ENCODE measurements at regions not wholly inside any gene's neighbourhood (a gene's known extent, or its start where the extent isn't known, plus 50 kb on each side); places are given as distances from the start of the nearest gene placed in this dataset.

DNA sequence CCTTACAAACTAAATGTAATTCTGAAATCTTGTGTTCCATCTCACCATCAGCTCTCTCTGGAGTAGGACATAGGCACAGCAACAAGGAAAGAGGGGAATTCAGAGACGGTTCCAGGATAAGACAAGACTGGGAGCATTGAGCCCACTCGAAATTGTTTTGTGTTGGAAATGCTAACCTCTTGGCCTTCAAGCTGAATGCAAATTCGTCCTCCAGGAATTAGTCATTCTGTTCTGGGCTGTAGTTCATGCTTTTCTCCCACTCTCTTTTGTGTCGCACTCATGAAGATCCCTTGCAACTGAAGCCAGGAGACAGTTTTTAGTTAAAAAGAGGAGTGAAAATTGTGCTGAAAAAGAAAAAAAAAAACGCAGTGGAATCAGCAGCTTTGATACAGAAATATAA lies 121.7 kb upstream of the SEMA6A start:
- H3K27ac ChIP-seq = no peak overlapping the region
- H3K4me3 ChIP-seq = no peak overlapping the region
- no peaks in the 10 kb centered on the region for H3K27me3 ChIP-seq (replicated peaks in 1 of 7)
- 48 to 67% (median 57%) methylated on average over 5 of the region's 5 CpGs for WGBS, 5 donors
- no peaks in the 10 kb centered on the region for H3K4me1 ChIP-seq
- DNase-seq = no peak
- H3K9me3 ChIP-seq = no peaks in the 10 kb centered on the region
- H3K36me3 ChIP-seq = no peaks in the 10 kb centered on the region
- intact Hi-C loops (cut with DNase I; ENCODE audit: low total_unique reads) = no loop called here
- TF ChIP-seq, protein P1, sequence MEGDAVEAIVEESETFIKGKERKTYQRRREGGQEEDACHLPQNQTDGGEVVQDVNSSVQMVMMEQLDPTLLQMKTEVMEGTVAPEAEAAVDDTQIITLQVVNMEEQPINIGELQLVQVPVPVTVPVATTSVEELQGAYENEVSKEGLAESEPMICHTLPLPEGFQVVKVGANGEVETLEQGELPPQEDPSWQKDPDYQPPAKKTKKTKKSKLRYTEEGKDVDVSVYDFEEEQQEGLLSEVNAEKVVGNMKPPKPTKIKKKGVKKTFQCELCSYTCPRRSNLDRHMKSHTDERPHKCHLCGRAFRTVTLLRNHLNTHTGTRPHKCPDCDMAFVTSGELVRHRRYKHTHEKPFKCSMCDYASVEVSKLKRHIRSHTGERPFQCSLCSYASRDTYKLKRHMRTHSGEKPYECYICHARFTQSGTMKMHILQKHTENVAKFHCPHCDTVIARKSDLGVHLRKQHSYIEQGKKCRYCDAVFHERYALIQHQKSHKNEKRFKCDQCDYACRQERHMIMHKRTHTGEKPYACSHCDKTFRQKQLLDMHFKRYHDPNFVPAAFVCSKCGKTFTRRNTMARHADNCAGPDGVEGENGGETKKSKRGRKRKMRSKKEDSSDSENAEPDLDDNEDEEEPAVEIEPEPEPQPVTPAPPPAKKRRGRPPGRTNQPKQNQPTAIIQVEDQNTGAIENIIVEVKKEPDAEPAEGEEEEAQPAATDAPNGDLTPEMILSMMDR (IDR thresholded peaks at IDR 0.05 in 8 of 11, conservative IDR thresholded peaks at IDR 0.05 in 3 of 11) = no peak
- TF ChIP-seq POLR2A (IDR thresholded peaks at IDR 0.05) (no peak), POLR2AphosphoS5 (IDR thresholded peaks at IDR 0.05) (no peak)

DNA sequence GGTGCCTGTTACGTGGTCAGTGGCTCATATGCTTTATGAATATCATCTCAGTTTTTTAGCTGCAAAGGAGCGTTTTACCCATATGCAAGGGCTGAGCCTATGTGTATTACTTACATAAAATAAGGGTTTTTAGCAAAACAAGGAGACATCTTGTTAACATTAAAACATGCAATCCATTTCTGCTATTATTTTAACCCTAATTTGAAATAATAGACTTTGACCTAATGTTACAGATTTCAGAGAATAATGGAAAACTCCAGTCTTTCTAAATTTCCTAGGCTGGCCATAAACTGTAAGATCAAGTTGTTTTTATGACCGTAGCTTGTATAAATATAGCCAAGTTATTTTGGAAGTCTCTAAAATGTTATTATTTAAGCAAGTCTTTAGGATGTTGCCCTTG lies 121.1 kb upstream of the SEMA6A start:
- TF ChIP-seq, protein P1 (IDR thresholded peaks at IDR 0.05 in 8 of 11, conservative IDR thresholded peaks at IDR 0.05 in 3 of 11) = no peak
- TF ChIP-seq POLR2A (IDR thresholded peaks at IDR 0.05) (no peak), POLR2AphosphoS5 (IDR thresholded peaks at IDR 0.05) (no peak)
- Histone ChIP-seq H3K27ac (no peak overlapping the region), H3K27me3 (replicated peaks in 1 of 7) (no peaks in the 10 kb centered on the region), H3K9me3 (no peaks in the 10 kb centered on the region), H3K36me3 (no peaks in the 10 kb centered on the region), H3K4me1 (no peaks in the 10 kb centered on the region), H3K4me3 (no peak overlapping the region)
- intact Hi-C loops (cut with DNase I; ENCODE audit: low total_unique reads) = no loop called here
- WGBS, 5 donors = 80 to 84% (median 81%) methylated on average over 3 of the region's 3 CpGs
- no peak for DNase-seq

DNA sequence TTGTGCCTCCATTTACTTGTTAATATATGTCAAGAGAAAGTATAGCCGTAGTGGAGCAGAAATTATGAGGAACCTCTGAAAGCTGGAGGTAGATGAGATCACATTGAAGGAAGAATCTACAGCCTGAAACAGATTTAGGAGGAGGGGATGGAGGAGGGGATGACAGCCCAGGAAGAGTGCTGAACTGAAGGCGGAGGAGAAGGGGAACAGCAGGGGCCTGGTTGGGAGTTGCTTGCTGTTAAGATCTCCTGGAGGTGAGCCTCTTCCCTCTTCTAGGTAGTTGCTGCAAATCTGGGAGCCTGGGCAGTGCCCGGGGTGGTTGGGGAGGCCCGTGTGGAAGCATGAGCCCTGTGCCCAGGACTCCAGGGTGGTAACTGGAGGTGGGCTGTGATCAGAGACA lies 111.8 kb upstream of the SEMA6A start:
- Histone ChIP-seq H3K4me3 (no peak overlapping the region), H3K36me3 (no peaks in the 10 kb centered on the region), H3K27ac (no peak overlapping the region), H3K27me3 (replicated peaks in 1 of 7) (no peaks in the 10 kb centered on the region), H3K4me1 (peaks cover 0 to 6% (median 0%) of the 10 kb centered on the region in 6 donors), H3K9me3 (no peaks in the 10 kb centered on the region)
- DNase-seq = no peak
- WGBS, 5 donors = 91 to 99% (median 95%) methylated on average over 4 of the region's 4 CpGs
- TF ChIP-seq POLR2AphosphoS5 (IDR thresholded peaks at IDR 0.05) (no peak), POLR2A (IDR thresholded peaks at IDR 0.05) (no peak)
- TF ChIP-seq, protein P1 (IDR thresholded peaks at IDR 0.05 in 8 of 11, conservative IDR thresholded peaks at IDR 0.05 in 3 of 11) = no peak
- intact Hi-C loops (cut with DNase I; ENCODE audit: low total_unique reads) = no loop called here

DNA sequence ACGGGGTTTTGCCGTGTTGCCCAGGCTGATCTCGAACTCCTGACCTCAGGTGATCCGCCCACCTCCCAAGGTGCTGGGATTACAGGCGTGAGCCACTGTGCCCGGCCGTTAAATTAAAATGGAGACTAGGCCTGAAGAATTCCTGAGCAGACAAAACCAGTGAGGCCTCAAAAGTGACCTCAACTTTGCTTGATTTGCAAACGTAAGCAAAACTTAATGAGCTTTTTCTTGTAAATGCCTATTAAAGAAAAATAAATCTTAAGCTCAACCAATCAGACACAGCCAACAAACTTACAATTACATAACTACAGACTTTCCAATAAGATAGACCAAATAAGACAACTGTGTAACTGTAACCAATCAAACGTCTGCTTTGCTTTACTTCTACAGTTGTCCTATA lies 111.3 kb upstream of the SEMA6A start:
- Histone ChIP-seq H3K9me3 (no peaks in the 10 kb centered on the region), H3K27ac (no peak overlapping the region), H3K36me3 (no peaks in the 10 kb centered on the region), H3K4me1 (peaks cover 0 to 6% (median 0%) of the 10 kb centered on the region in 6 donors), H3K27me3 (replicated peaks in 1 of 7) (no peaks in the 10 kb centered on the region), H3K4me3 (no peak overlapping the region)
- no peak for TF ChIP-seq POLR2A (IDR thresholded peaks at IDR 0.05)
- TF ChIP-seq, protein P1 (IDR thresholded peaks at IDR 0.05 in 8 of 11, conservative IDR thresholded peaks at IDR 0.05 in 3 of 11) = no peak
- DNase-seq = no peak
- WGBS, 5 donors = 85 to 92% (median 89%) methylated on average over 9 of the region's 9 CpGs
- intact Hi-C loops (cut with DNase I; ENCODE audit: low total_unique reads) = no loop called here

All from spleen (tissue), 11 donors.